ENCODE measurements at regions not wholly inside any gene's neighbourhood (a gene's known extent, or its start where the extent isn't known, plus 50 kb on each side); places are given as distances from the start of the nearest gene placed in this dataset.

DNA sequence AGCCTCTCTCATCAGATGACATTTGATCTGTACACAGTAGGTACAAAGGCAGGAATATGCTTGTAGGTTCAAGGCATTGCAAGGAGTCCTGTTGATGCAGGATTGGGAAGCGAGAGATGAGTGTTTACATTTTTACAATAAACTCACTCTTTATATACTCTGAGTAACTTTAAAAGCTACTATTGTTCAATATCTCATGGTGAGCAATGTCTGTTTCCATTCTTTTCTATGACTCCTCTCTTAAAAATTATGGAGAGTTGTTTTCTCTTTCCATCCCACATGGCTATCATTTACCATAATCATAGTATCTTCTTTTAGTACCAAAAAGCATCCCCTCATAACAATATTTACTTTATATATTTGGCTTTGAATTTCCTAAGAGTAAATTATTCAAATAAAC lies 314.0 kb upstream of the CDIN1 start:
- no peak for DNase-seq (ENCODE audit: low spot score)

- DNase-seq (ENCODE audit: low spot score): no peak
Measured at GRCh38 chr15:36271048-36271447, 308.4 kb upstream of the CDIN1 start.

- no peak for DNase-seq (ENCODE audit: low spot score)
Measured at GRCh38 chr15:36275656-36276055, 303.8 kb upstream of the CDIN1 start.

DNA sequence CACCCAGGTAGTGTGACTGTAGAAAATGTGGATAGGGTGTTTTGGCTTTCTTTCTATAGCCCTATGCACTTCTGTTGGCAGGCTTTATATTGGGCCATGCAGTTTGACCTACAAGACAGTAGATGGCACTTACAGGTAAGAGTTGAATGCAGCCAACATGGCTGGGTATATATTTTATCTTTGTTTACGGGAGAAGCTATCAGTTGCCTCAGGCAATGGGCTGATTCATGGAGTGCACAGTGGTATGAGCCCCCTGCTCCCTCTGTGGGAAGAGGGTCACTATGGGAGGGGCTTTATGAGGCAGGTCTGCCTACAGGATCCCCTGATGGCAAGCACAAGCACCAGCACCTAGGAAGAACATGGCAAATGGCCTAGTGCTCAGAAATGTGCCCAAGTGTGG lies 301.2 kb upstream of the CDIN1 start:
- no peak for DNase-seq (ENCODE audit: low spot score)

DNA sequence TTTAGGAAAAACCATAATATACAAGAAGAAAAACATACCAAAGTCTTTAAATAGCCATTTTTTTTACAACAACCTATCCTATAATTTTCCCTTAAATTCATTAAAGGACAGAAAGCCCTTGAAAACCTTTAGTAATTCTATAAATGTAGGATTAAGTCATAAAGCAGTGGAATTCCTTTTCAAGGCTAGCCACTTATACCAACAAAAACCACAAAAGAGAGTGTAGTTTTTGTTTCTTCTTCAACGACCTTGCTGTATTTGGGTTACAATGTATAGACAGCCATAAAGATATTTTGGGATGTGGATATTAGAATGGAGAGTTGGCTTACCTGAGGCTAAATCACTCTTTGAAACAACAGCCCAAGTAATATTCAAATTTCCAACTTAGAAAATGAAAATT lies 296.6 kb upstream of the CDIN1 start:
- DNase-seq (ENCODE audit: low spot score): no peak

DNA sequence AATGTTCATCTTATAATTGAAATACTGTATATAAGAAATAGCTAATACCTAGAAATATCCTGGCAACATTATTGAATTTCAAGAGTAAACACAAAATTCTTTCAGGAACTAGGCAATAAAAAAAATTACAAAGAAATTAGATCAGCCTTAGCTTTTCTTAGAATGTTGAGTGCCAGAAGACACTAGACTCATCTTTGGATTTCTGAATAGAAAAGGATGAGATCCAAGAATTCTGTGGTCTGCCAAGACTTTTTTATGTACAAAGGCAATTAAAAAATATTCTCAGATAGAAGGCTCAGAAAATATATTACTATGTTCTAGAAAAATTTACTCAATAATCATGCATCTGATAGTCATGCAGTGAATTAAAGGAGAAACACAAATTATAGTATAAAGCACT lies 294.5 kb upstream of the CDIN1 start:
- DNase-seq (ENCODE audit: low spot score): no peak

DNA sequence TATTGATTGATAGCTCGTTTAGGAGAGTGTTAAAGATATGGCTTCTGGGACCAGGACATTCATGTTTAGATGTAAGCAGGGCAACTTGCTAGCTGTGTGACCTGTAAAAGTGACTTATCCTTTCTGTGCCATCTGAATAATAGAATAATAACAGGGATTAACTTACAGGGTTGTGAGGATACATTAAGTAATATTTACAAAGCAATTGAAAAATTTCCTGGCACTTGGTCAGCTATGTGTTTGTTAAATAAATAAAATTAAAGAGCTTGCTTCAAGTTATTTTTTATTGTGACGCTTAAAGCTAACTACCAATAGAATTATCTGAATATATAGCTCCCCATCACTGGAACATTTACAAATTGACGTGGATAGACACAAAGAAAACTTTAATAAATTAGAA lies 287.9 kb upstream of the CDIN1 start:
- DNase-seq (ENCODE audit: low spot score): no peak

DNA sequence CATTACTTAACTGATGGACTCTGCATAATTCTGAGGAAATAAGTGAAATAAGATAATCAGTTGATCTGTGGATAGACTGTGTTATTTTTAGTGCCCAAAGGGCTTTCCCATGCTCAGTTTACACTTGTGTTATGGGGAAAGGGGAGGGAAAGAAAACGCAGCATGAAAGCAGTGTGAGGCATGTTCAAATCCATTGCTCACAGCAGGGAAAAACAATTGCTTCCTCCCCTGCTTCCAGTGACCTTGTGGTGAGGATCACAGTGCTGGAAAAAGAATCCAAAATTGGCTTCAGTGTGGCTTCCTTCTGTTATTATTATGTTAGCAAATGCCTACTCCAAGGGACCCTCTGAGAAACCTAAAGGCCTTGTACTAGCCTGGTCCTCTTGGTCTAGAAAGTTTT lies 285.1 kb upstream of the CDIN1 start:
- DNase-seq (ENCODE audit: low spot score): no peak

DNA sequence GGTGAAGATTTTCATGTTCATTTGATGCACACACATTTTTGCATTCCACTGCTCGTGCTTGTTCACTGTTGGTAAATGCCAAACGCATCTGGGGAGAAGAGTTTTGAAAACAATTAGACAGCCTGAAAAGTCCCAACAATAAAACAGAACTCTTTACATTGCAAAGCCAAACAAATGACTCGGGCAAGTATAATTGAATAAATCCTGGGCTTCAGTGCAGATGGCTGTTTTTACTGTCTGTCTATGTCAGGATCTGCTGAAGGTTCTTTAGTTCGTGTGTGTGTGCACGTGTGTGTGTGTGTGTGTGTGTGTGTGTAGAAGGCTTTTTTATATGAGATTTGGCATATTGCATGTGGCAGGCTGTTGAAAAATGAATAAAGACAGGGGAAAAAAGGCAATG lies 277.5 kb upstream of the CDIN1 start:
- no peak for DNase-seq (ENCODE audit: low spot score)

DNA sequence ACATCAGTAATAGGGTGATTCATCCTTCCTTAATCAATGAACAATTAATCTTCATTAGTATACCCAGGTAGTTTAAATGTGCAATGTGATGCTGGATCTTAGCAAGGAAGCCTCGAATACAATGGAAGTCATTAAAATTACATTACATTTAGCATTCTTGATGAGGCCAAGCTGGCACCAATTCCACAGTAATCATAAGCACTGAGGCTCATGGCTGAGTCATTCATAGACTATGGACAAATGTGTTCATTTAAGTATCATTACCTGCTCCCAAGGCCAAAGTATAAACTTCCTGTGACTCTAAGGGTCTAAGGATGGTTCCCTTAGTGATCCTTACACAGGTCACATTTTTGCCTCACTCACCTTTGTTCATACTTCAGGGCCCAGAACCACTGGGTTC lies 266.4 kb upstream of the CDIN1 start:
- DNase-seq (ENCODE audit: low spot score): no peak

GRCh38 chr15:36313736-36314280 lies 265.6 kb upstream of the CDIN1 start:
- DNase-seq (ENCODE audit: low spot score): no peak

DNA sequence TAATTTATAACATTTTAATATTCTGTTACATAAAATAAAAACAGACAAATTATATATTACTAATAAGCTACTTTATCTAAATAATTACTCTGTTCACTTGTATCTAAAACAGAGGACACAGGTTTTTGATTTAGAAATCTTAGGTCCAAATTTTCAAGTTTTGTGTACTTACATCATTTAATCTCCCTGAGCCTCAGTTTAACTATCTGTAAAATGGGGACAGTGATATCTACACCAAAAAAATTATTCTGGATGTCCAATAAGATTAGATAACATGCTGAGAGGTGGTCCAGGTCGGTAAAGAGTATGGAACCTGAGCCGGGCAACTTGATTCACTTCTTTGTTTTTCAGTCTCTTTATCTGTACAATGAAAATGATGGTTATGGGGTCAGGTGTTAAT lies 263.8 kb upstream of the CDIN1 start:
- no peak for DNase-seq (ENCODE audit: low spot score)

DNA sequence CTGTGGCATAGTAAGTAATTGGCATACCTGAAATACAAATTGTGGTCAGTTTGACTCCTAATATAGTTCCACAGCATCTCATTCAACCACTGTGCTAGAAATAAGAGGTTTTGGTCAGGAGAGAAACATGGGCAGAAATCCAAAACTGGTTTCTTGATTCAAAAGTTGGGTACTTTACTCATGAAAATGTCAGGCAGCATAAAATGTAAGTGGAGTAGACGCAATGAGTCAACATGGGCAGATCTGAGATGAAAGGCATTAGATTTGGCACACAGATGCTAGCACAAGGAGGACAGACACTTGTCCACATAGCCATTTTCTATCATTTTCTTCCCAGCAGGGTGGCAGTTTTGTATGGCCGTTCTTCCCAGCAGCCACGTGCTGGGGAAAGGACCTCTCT lies 255.8 kb upstream of the CDIN1 start:
- DNase-seq (ENCODE audit: low spot score): no peak

GRCh38 chr15:36325206-36325605 lies 254.2 kb upstream of the CDIN1 start:
- no peak for DNase-seq (ENCODE audit: low spot score)

- no peak for DNase-seq (ENCODE audit: low spot score)
Measured at GRCh38 chr15:36329592-36329991, 249.8 kb upstream of the CDIN1 start.

- peak; percentile 57 for DNase-seq (ENCODE audit: low spot score)
Measured at GRCh38 chr15:36330598-36330997, 248.8 kb upstream of the CDIN1 start.

DNA sequence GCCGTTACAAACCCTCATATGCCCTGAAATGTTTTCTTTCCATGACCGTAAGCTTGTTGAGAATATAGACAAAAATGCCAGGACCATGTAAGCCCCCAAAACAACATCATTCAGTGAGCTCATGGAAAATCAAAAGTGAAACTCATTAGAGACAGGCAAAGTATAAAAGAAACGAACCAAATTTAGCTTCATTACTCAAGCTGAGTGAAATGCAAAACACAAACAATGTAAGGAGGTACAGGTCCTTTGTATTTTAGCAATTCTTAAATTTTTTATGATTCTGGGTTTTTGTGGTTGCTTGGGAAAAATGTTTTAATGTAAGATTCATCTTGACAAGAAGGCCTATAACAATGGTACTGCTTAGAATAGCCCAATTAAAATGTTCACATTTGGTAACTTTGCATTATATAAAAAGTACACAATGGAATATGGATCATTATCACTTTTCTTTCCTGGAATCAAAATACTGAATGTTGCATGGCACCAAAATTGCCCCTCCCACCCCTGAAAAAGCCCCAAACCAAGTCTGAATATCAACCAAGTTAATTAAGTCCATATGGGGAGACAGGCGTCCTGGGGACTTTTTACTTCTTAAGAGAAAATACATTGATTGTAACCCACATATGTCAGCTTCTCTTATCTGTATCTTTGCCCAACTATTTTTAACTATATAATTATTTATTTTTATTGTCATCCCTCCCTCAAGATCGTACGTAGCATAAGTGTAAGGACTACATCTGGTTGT lies 247.7 kb upstream of the CDIN1 start:
- DNase-seq (ENCODE audit: low spot score): no peak

DNA sequence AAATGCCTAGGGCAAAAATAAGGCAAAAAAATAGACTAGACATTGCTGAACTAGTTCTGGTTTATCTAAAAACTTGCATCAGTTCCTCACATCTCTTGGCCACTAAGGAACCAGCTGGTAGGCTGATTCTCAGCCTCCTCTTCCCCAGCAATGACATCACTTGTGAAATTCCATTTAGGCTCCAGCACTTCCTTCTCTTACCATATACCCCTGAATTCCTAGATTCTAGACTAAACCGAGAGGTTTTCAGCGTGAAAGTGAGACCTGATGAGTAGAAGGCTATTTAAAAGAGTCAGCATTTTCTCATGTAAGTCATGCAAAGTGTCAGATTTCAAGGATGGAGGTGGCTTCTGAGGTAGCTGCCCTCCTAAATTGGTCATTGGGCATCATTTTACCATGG lies 247.1 kb upstream of the CDIN1 start:
- DNase-seq (ENCODE audit: low spot score): no peak

DNA sequence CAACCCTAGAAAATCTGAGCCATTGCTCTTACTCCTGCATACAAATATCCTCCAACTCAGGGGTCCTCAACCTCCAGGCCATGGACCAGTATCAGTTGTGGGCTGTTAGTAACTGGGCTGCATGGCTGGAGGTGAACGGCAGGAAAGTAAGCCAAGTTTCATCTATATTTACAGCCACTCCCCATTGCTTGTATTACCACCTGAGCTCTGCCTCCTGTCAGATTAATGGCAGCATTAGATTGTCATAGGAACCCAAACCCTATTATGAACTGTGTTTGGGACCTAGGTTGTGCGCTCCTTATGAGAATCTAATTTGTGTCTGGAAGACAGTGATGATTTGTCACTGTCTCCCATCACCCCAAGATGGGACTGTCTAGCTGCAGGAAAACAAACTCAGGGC lies 246.5 kb upstream of the CDIN1 start:
- no peak for DNase-seq (ENCODE audit: low spot score)

DNA sequence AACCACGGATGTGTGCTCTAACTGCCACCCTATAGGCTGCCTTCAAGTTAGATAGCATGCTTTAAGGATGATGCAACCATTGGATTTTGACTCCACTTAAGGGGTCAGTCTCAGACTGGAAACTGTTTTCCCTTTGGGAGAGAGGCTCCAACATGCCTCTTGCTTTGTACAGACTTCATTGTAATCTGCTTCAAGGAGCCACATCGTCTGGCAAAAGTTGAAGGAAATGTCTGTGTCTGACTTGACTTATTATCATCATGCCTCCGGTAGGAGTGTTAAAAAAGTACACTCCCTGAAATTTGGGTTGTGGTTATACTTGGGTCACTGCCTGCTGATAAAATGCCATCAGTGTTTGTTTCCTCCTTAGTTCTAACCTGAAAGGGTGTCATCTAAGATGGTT lies 245.4 kb upstream of the CDIN1 start:
- DNase-seq (ENCODE audit: low spot score): no peak

GRCh38 chr15:36335224-36335623 lies 244.2 kb upstream of the CDIN1 start:
- no peak for DNase-seq (ENCODE audit: low spot score)

DNA sequence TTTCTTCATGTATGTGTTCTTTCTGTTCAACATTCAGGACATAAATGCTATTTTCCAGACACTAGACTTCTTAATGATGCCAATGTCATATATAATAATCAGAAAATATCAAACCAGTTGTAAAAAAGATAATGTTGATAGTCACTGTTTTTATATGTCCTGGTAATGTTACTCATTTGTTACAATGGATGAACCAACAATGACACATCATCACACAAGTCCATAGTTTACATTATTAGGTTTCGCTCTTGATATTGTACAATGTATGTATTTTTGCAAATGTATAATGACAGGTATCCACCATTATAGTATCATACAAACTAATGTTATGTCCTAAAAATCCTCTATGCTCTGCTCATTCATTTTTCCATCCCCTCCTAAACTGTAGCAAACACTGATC lies 243.8 kb upstream of the CDIN1 start:
- no peak for DNase-seq (ENCODE audit: low spot score)

DNA sequence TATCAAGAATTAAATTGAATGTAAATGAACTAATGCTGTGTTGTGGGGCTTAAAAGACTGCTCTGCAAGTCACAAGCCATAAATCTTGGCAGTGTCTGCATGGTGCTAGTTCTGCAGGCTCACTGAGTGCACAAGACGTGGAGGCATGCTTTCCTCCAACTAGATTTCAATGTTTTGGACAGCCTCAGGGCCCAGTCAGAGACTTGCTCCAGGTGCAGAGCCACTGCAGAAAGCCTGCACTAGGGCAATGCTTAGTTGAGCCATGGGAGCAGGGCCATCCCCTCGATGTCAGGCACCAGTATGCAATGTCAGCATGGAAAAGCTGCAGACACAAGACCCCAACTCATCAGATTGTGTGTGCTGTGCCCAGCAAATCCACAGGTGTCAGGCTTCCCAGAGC lies 234.5 kb upstream of the CDIN1 start:
- no peak for DNase-seq (ENCODE audit: low spot score)

- no peak for DNase-seq (ENCODE audit: low spot score)
Measured at GRCh38 chr15:36347272-36347858, 232.1 kb upstream of the CDIN1 start.

All from D341Med (cell line).